ENCODE measurements at regions not wholly inside any gene's neighbourhood (a gene's known extent, or its start where the extent isn't known, plus 50 kb on each side); places are given as distances from the start of the nearest gene placed in this dataset.
"Not testable (repeated sequence)": the region's sequence is repeated elsewhere in the genome, so short reads cannot be mapped to it uniquely, and the experiment has no call there.

DNA sequence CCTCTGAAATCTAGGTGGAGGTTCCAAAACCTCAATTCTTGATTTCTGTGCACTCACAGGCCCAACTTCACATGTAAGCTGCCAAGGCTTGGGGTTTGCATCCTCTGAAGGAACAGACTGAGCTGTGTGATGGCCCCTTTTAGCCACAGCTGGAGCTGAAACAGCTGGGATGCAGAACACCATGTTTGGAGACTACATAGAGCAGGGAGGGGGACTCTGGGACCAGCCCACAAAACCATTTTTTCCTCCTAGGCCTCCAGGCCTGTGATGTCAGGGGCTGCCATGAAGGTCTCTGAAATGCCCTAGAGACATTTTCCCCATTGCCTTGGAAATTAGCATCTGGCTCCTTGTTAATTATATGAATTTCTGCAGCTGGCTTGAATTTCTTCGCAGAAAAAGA is 1025.9 kb upstream of the NOVA1 start:
- Histone ChIP-seq H3K4me1 (ENCODE audit: low read depth) (no peaks in the 10 kb centered on the region), H3K4me3 (no peak overlapping the region), H3K36me3 (ENCODE audit: low read depth) (no peaks in the 10 kb centered on the region), H3K9me3 (peaks cover 12% of the 10 kb centered on the region)
- ATAC-seq: no peak
- intact Hi-C loops (cut with DNase I, micrococcal nuclease): no loop called here
- no peak for TF ChIP-seq CTCF (IDR thresholded peaks at IDR 0.05)
- no peak for DNase-seq

- Histone ChIP-seq H3K4me3 (no peak overlapping the region), H3K36me3 (ENCODE audit: low read depth) (no peaks in the 10 kb centered on the region), H3K4me1 (ENCODE audit: low read depth) (no peaks in the 10 kb centered on the region), H3K9me3 (no peaks in the 10 kb centered on the region)
- no peak for TF ChIP-seq CTCF (IDR thresholded peaks at IDR 0.05)
- DNase-seq (no peak), ATAC-seq (no peak)
- intact Hi-C loops (cut with DNase I, micrococcal nuclease): no loop called here
Observed at GRCh38 chr14:27634056-27634970, 1036.5 kb upstream of the NOVA1 start.

DNA sequence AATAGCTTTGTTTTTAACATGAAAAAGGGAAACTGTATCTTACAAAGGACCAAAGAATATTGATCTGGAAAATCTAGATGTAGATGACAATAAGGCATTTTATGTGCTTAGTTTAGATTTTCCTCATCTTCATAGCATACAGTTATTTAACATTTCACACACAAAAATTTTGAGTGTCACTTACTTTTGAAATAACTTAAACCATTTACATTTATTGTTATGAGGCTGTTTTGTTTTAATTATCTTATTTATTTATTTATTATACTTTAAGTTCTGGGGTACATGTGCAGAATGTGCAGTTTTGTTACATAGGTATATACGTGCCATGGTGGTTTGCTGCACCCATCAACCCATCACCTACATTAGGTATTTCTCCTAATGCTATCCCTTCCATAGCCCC is 1042.9 kb upstream of the NOVA1 start:
- H3K9me3 ChIP-seq; H3K4me1 ChIP-seq (ENCODE audit: low read depth); DNase-seq; ATAC-seq; intact Hi-C loops (cut with DNase I, micrococcal nuclease); H3K36me3 ChIP-seq (ENCODE audit: low read depth); H3K4me3 ChIP-seq: not testable (repeated sequence)

DNA sequence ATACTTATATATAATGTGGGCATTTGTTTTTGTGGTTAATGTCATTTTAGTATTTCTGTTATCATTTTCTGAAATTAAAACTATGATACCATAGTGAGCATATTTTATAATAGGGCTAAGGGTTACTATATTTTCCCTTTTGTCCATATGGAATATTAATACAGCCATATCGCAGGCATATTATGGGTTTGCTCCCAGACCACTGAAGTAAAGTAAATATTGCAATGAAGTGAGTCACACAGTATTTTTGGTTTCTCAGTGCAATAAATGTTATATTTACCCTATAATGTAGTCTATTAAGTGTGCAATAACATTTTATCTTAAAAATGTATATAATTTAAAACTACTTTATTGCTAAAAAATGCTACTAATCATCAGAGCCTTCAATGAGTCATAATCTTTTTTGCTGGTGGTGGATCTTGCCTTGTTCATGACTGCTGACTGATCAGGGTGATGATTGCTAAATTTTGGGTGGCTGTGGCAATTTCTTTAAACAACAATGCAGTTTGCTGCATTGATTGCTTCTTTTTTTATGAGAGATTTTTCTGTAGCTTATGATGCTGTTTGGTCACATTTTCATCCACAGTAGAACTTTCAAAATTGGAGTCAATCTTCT is 1044.5 kb upstream of the NOVA1 start:
- Histone ChIP-seq H3K9me3 (peaks cover 7% of the 10 kb centered on the region), H3K36me3 (ENCODE audit: low read depth) (no peaks in the 10 kb centered on the region), H3K4me1 (ENCODE audit: low read depth) (no peaks in the 10 kb centered on the region), H3K4me3 (no peak overlapping the region)
- intact Hi-C loops (cut with DNase I, micrococcal nuclease): no loop called here
- no peak for ATAC-seq
- no peak for DNase-seq
- TF ChIP-seq CTCF (IDR thresholded peaks at IDR 0.05): no peak

GRCh38 chr14:27660683-27661082 is 1062.8 kb upstream of the NOVA1 start:
- H3K36me3 ChIP-seq (ENCODE audit: low read depth): no peaks in the 10 kb centered on the region
- no peaks in the 10 kb centered on the region for H3K4me1 ChIP-seq (ENCODE audit: low read depth)
- no peak for TF ChIP-seq CTCF (IDR thresholded peaks at IDR 0.05)
- DNase-seq (no peak), ATAC-seq (no peak)
- no peak overlapping the region for H3K4me3 ChIP-seq
- intact Hi-C loops (cut with DNase I, micrococcal nuclease): no loop called here
- H3K9me3 ChIP-seq: no peaks in the 10 kb centered on the region

DNA sequence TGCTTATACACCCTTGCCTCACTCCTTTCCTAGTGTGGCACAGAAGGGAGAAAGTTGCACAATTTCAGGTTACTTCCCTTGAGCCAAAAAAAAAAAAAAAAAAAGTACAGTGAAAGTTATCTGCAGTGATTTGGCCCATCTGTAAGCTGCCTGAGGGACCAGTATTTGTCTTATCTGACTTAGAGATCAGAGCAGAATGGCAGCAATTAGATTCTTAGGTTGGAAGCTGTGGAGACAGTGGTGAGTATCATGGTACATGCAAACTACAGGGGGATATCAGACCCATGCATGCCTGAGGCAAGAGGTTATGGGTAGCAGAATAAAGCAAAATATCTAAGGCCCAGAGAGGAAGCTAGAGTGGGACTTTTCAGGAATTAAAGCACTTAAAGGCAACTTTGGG is 1070.7 kb upstream of the NOVA1 start:
- intact Hi-C loops (cut with DNase I, micrococcal nuclease): no loop called here
- Histone ChIP-seq H3K4me1 (ENCODE audit: low read depth) (no peaks in the 10 kb centered on the region), H3K4me3 (no peak overlapping the region), H3K9me3 (no peaks in the 10 kb centered on the region), H3K36me3 (ENCODE audit: low read depth) (no peaks in the 10 kb centered on the region)
- no peak for TF ChIP-seq CTCF (IDR thresholded peaks at IDR 0.05)
- DNase-seq: no peak
- no peak for ATAC-seq
